Caco-2 (cell line): ENCODE measurements at regions not wholly inside any gene's neighbourhood (a gene's known extent, or its start where the extent isn't known, plus 50 kb on each side); places are given as distances from the start of the nearest gene placed in this dataset.

Source experiments
- BruUV-seq: library from RNA; stranded (reverse); fragments of 400-500 nt; replicated peaks from 2 replicates; lab custom pipeline; 2021; lab: Mats Ljungman, UMichigan
- CTCF ChIA-PET: fragments of 300-600 bp; sonication (Branson Sonifier 250); formaldehyde crosslinking; loops from one replicate; lab custom pipeline; 2022; ENCODE audit warnings: antibody characterized with exemption; lab: Charles Lee
- POLR2A ChIA-PET: fragments of 300-600 bp; sonication (Branson Sonifier 250); formaldehyde crosslinking; loops from one replicate; lab custom pipeline; 2022; ENCODE audit warnings: antibody characterized with exemption; lab: Charles Lee
- DNase-seq, 2 experiments: peaks; one replicate each; pipeline versions ENCODE4 v3.0.0 to v3.0.0-alpha.2; 2020 to 2022
- H3K27me3 ChIP-seq: replicated peaks from 2 replicates; pipeline ENCODE4 v1.6.0; 2011; ENCODE audit warnings: low read length; ENCODE audit not compliant: control insufficient read depth, insufficient read depth
- H3K36me3 ChIP-seq: 2 replicates; pipeline ENCODE4 v1.5.1; 2011; ENCODE audit warnings: low read length; ENCODE audit not compliant: control insufficient read depth, insufficient read depth
- H3K4me1 ChIP-seq: fragments of 250-450 bp; sonication (Bioruptor Pico); 2 replicates; pipeline ENCODE4 v1.5.1; 2020; ENCODE audit warnings: mild to moderate bottlenecking
- H3K4me3 ChIP-seq: 2 replicates; pipeline ENCODE4 v1.5.1; 2011; ENCODE audit warnings: low read depth, mild to moderate bottlenecking, control low read depth, low read length
- H3K9me3 ChIP-seq: fragments of 250-450 bp; sonication (Bioruptor Pico); 2 replicates; pipeline ENCODE4 v1.5.1; 2020; ENCODE audit warnings: mild to moderate bottlenecking, moderate library complexity
- H3K27ac Mint-ChIP-seq: one replicate; pipeline ENCODE4 v1.8.0; 2022; ENCODE audit warnings: mixed read lengths; ENCODE audit not compliant: unreplicated experiment
- H3K27me3 Mint-ChIP-seq: one replicate; pipeline ENCODE4 v1.8.0; 2022; ENCODE audit warnings: mixed read lengths; ENCODE audit not compliant: insufficient read depth, unreplicated experiment
- H3K36me3 Mint-ChIP-seq: one replicate; pipeline ENCODE4 v1.8.0; 2022; ENCODE audit warnings: mild to moderate bottlenecking, mixed read lengths; ENCODE audit not compliant: insufficient read depth, unreplicated experiment
- H3K4me1 Mint-ChIP-seq: one replicate; pipeline ENCODE4 v1.8.0; 2022; ENCODE audit warnings: low read depth, mixed read lengths; ENCODE audit not compliant: unreplicated experiment
- H3K4me3 Mint-ChIP-seq: one replicate; pipeline ENCODE4 v1.8.0; 2022; ENCODE audit warnings: mild to moderate bottlenecking, moderate library complexity, mixed read lengths; ENCODE audit not compliant: unreplicated experiment
- H3K9me3 Mint-ChIP-seq: one replicate; pipeline ENCODE4 v1.8.0; 2022; ENCODE audit warnings: mixed read lengths; ENCODE audit not compliant: unreplicated experiment
- CTCF ChIP-seq, 2 experiments: fragments of 200-600 bp in 1 of 2; IDR thresholded peaks; 1 replicate in 1 of 2; 2 replicates in 1 of 2; pipeline versions ENCODE4 v1.5.1 to v1.8.0; 2011 to 2022; ENCODE audit warnings: antibody characterized with exemption in 1 of 2, control low read depth in 1 of 2, inconsistent platforms in 1 of 2, low read depth in 1 of 2, low read length in 1 of 2, mild to moderate bottlenecking in 1 of 2, moderate library complexity in 1 of 2; ENCODE audit not compliant: insufficient read depth in 1 of 2, severe bottlenecking in 1 of 2, unreplicated experiment in 1 of 2
- intact Hi-C: fragments of 100-400 bp; cut with micrococcal nuclease; formaldehyde crosslinking; loops from one replicate; pipeline ENCODE4 v1.10.0; 2022; ENCODE audit not compliant: unreplicated experiment

- POLR2A ChIA-PET = no interaction called here
Observed at GRCh38 chrX:30153881-30154260, 61.5 kb upstream of the MAGEB2 start.

GRCh38 chrX:30156009-30156408 is 59.4 kb upstream of the MAGEB2 start:
- no peak for TF ChIP-seq CTCF (IDR thresholded peaks at IDR 0.05; ENCODE audit: insufficient read depth in 1 of 2, low read depth in 1 of 2, low read length in 1 of 2, severe bottlenecking in 1 of 2, unreplicated experiment in 1 of 2)
- H3K4me1 Mint-ChIP-seq = no peaks in the 10 kb centered on the region
- no peaks in the 10 kb centered on the region for H3K27me3 Mint-ChIP-seq
- ChIA-PET CTCF (no interaction called here), POLR2A (no interaction called here)
- H3K27ac Mint-ChIP-seq = no peak overlapping the region
- no peaks in the 10 kb centered on the region for H3K9me3 Mint-ChIP-seq
- no TSS peak for BruUV-seq
- Histone ChIP-seq H3K4me3 (no peak overlapping the region), H3K9me3 (no peaks in the 10 kb centered on the region), H3K4me1 (no peaks in the 10 kb centered on the region), H3K27me3 (no peaks in the 10 kb centered on the region), H3K36me3 (no peaks in the 10 kb centered on the region)
- no peaks in the 10 kb centered on the region for H3K36me3 Mint-ChIP-seq
- no peak for DNase-seq
- intact Hi-C loops = loop anchor here (10.0 kb wide), 1 partner anchor 1531 kb away; no protein-coding TSS in a partner anchor
- no peak overlapping the region for H3K4me3 Mint-ChIP-seq

More at GRCh38 chrX:30153881-30154260, 61.5 kb upstream of the MAGEB2 start:
- CTCF ChIA-PET = no interaction called here
- Mint-ChIP-seq H3K4me3 (no peak overlapping the region), H3K27ac (no peak overlapping the region), H3K4me1 (no peaks in the 10 kb centered on the region), H3K27me3 (no peaks in the 10 kb centered on the region), H3K9me3 (no peaks in the 10 kb centered on the region), H3K36me3 (no peaks in the 10 kb centered on the region)
- Histone ChIP-seq H3K4me1 (no peaks in the 10 kb centered on the region), H3K27me3 (no peaks in the 10 kb centered on the region), H3K9me3 (no peaks in the 10 kb centered on the region), H3K4me3 (no peak overlapping the region), H3K36me3 (no peaks in the 10 kb centered on the region)
- intact Hi-C loops = loop anchor here (10.0 kb wide), 1 partner anchor 1529 kb away; no protein-coding TSS in a partner anchor
- DNase-seq = no peak
- TF ChIP-seq CTCF (IDR thresholded peaks at IDR 0.05; ENCODE audit: insufficient read depth in 1 of 2, low read depth in 1 of 2, low read length in 1 of 2, severe bottlenecking in 1 of 2, unreplicated experiment in 1 of 2) = no peak
- BruUV-seq = no TSS peak

GRCh38 chrX:30156880-30157560 is 58.3 kb upstream of the MAGEB2 start:
- DNase-seq = no peak
- H3K36me3 Mint-ChIP-seq = no peaks in the 10 kb centered on the region
- intact Hi-C loops = loop anchor here (10.0 kb wide), 1 partner anchor 1532 kb away; no protein-coding TSS in a partner anchor
- BruUV-seq = no TSS peak
- H3K4me3 Mint-ChIP-seq = no peak overlapping the region
- no peak for TF ChIP-seq CTCF (IDR thresholded peaks at IDR 0.05; ENCODE audit: insufficient read depth in 1 of 2, low read depth in 1 of 2, low read length in 1 of 2, severe bottlenecking in 1 of 2, unreplicated experiment in 1 of 2)
- Histone ChIP-seq H3K4me1 (no peaks in the 10 kb centered on the region), H3K27me3 (no peaks in the 10 kb centered on the region), H3K36me3 (no peaks in the 10 kb centered on the region), H3K9me3 (no peaks in the 10 kb centered on the region), H3K4me3 (no peak overlapping the region)
- H3K27me3 Mint-ChIP-seq = no peaks in the 10 kb centered on the region
- H3K27ac Mint-ChIP-seq = no peak overlapping the region
- CTCF ChIA-PET = no interaction called here
- H3K9me3 Mint-ChIP-seq = no peaks in the 10 kb centered on the region
- POLR2A ChIA-PET = no interaction called here
- no peaks in the 10 kb centered on the region for H3K4me1 Mint-ChIP-seq
